ENCODE measurements at regions not wholly inside any gene's neighbourhood (a gene's known extent, or its start where the extent isn't known, plus 50 kb on each side); places are given as distances from the start of the nearest gene placed in this dataset.

DNA sequence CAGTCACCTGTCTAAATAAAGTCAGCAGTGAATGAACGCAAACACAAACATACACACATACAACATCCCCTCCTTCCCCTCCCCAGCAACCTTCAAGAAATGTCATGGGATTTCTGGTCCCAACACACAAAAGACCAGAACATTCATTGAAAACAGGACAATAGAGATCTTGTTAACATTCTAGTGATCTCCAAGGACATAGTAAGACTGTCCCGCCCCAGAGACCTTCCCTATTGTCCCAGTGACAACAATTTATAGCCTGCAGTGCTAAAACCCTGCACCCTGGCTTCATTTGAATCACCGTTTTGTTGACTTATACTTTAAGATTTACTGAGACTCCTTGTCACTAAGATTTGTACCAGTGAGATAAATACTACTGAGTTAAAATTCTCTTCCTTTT, 143.9 kb upstream of the NOX3 start:
- DNase-seq (ENCODE audit: low read depth): no peak
- TF ChIP-seq, protein P1, sequence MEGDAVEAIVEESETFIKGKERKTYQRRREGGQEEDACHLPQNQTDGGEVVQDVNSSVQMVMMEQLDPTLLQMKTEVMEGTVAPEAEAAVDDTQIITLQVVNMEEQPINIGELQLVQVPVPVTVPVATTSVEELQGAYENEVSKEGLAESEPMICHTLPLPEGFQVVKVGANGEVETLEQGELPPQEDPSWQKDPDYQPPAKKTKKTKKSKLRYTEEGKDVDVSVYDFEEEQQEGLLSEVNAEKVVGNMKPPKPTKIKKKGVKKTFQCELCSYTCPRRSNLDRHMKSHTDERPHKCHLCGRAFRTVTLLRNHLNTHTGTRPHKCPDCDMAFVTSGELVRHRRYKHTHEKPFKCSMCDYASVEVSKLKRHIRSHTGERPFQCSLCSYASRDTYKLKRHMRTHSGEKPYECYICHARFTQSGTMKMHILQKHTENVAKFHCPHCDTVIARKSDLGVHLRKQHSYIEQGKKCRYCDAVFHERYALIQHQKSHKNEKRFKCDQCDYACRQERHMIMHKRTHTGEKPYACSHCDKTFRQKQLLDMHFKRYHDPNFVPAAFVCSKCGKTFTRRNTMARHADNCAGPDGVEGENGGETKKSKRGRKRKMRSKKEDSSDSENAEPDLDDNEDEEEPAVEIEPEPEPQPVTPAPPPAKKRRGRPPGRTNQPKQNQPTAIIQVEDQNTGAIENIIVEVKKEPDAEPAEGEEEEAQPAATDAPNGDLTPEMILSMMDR (IDR thresholded peaks at IDR 0.05; ENCODE audit: insufficient read depth, low read depth, low read length, missing control alignments): no peak
- H3K4me3 ChIP-seq (ENCODE audit: low read depth, low read length): no peak overlapping the region

DNA sequence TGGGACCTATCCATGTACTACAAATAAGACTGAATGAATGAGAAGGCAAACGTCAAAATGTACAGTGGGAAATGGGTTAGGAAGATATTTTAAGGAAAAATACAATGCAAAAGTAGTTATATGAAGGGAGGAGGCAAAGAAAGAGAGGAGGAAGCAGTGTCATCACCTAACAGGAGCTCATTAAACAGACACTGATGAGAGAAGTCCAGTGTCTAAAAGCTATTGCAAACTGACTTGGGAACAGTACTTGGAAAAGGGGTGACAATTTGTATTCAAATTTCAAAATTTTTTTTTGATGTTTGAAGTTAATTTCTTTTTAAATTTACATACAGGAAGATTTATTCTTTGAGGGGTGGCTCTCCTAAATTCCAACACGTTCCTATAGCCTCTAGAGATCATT, 143.5 kb upstream of the NOX3 start:
- TF ChIP-seq, protein P1 (IDR thresholded peaks at IDR 0.05; ENCODE audit: insufficient read depth, low read depth, low read length, missing control alignments): no peak
- no peak for DNase-seq (ENCODE audit: low read depth)
- no peak overlapping the region for H3K4me3 ChIP-seq (ENCODE audit: low read depth, low read length)

DNA sequence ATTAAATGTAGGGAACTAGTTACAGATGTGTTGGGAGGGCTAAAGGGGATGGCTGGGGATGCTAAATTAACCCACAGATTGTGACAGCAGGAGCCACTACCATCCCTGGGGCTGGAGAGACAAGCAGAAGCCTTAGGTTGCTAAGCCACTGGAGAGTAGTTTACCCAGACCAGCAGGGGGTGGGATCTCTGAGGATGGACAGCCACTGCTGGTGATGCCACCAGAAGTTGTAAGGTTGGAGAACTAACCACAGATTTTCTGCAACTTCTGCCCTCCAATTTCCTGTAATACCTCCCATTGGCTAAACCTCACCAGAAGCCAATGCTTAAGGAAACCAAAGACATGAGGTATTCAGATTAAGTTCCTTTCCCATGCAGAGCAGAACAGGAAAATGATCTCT, 139.6 kb upstream of the NOX3 start:
- peak; percentile 2 for DNase-seq (ENCODE audit: low read depth)
- TF ChIP-seq, protein P1 (IDR thresholded peaks at IDR 0.05; ENCODE audit: insufficient read depth, low read depth, low read length, missing control alignments): no peak

DNA sequence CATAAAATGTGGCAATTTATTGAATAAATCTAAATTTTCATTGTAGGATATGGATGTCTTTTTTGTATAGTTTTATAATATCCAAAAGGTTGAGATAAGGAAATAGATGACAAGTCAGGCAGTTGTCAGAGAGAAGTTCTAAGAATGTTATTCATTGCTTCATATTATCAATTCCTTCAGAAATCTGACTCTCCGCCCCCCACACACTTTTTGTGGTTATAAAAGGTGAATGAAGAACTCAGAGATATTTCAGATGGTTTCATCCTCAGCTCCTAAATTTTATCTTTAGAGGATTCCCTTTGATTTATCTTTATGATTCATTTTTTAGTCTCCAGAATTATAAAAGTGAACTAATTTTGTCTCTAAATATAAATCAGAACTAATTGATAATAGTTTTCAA, 136.1 kb upstream of the NOX3 start:
- H3K4me3 ChIP-seq (ENCODE audit: low read depth, low read length): no peak overlapping the region
- no peak for DNase-seq (ENCODE audit: low read depth)
- TF ChIP-seq, protein P1 (IDR thresholded peaks at IDR 0.05; ENCODE audit: insufficient read depth, low read depth, low read length, missing control alignments): no peak

More for the DNA sequence above, 139.6 kb upstream of the NOX3 start:
- H3K4me3 ChIP-seq (ENCODE audit: low read depth, low read length): no peak overlapping the region

DNA sequence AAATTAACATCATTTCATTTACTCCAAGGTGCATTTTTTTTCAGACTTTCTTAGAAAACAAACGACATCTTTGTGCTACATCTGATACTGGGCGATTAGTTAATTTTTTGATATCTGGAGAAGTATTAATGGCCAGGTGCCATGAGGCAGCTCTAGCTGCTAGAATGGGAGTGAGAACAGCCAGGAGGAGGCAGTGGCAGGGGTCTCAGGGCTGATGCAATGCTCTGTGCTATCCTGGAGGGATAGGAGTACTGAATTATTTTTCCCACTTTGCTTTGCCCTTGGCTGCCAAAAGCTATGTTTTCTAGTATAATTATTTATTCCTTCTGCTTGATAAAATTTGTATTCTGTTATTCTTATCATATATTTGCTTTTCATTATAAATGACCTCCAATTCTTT, 133.6 kb upstream of the NOX3 start:
- TF ChIP-seq, protein P1 (IDR thresholded peaks at IDR 0.05; ENCODE audit: insufficient read depth, low read depth, low read length, missing control alignments): no peak
- no peak for DNase-seq (ENCODE audit: low read depth)
- no peak overlapping the region for H3K4me3 ChIP-seq (ENCODE audit: low read depth, low read length)

DNA sequence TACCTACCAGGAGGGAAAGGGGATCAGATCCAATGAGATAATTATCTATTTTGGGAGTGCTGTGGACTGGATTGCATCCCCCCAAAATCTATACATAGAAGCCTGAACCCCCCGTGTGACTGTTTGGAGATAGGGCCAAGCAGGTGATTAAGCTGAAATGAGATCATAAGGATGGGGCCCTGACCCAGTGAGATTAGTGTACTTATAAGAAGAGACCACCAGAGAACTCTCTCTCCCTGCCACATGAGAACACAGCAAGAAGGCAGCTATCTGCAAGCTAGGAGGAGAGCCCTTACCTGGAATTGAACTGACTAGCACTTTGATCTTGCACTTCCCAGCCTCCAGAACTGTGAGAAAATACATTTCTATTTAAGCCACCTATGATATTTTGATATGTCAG, 132.2 kb upstream of the NOX3 start:
- no peak for DNase-seq (ENCODE audit: low read depth)
- TF ChIP-seq, protein P1 (IDR thresholded peaks at IDR 0.05; ENCODE audit: insufficient read depth, low read depth, low read length, missing control alignments): no peak
- H3K4me3 ChIP-seq (ENCODE audit: low read depth, low read length): no peak overlapping the region

DNA sequence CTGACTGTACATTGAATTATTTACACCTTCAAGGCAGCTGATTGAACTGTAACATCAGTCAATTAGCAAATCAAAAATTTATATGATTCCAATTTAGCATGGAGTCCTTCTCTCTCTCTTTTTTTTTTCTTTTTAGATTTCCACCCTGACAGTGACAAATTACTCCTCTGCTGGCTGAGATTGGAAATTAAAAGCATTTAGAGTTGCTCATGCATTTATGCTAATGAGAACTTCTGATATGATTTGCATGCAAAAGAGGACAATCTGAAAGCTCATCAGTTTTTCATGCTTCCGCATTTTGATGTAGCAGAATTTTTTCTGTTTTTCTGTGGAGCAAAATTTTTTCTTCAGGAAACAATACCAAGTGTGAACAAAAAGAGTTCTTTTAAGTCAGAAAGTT, 130.5 kb upstream of the NOX3 start:
- TF ChIP-seq, protein P1 (IDR thresholded peaks at IDR 0.05; ENCODE audit: insufficient read depth, low read depth, low read length, missing control alignments): no peak
- DNase-seq (ENCODE audit: low read depth): no peak

More for the DNA sequence above, 130.5 kb upstream of the NOX3 start:
- H3K4me3 ChIP-seq (ENCODE audit: low read depth, low read length): no peak overlapping the region
